ENCODE measurements at regions not wholly inside any gene's neighbourhood (a gene's known extent, or its start where the extent isn't known, plus 50 kb on each side); places are given as distances from the start of the nearest gene placed in this dataset.

- DNase-seq (ENCODE audit: extremely low read depth in 1 of 2, low read depth in 1 of 2) = no peak
These were observed 249.2 kb upstream of the GPRIN3 start for GRCh38 chr4:89556601-89557305.

DNA sequence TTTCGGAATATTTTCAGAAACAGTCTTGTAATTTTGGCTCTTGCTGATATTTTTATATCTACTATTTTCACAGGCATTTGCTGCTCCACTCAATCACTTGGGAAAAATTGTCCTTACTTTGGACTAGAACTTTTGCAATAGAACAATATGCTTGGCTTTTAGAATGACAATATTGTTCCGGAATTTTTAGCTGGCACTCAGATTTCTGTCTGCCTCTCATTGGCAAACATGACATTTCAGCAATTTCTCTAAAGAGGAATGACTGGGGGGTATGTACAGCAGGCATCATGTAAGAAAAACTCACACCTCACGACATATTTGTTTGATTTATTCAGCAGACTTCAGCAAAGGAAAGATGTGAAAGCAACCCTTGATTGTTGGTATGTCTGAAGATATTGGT is 243.6 kb upstream of the GPRIN3 start:
- no peak for DNase-seq (ENCODE audit: extremely low read depth in 1 of 2, low read depth in 1 of 2)

- DNase-seq (ENCODE audit: extremely low read depth in 1 of 2, low read depth in 1 of 2) = no peak
These were observed 242.3 kb upstream of the GPRIN3 start for GRCh38 chr4:89549907-89550306.

DNA sequence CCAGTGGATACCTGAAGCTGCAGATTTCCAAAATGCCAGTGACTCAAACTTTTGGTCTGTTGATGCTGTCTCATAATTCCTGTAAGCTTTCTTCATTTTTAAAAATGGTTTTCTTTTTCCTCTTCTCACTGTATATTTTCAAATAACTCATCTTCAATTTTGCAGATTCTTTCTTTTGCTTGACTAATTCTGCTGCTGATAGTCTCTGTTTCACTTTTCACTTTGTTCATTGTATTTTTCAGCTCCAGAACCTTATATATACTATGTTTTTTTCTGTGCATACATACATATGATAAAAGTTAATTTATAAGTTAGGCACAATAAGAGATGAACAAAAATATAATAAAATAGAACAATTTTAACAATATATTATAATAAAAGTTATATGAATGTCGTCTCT is 237.7 kb upstream of the GPRIN3 start:
- DNase-seq (ENCODE audit: extremely low read depth in 1 of 2, low read depth in 1 of 2) = no peak

- DNase-seq (ENCODE audit: extremely low read depth in 1 of 2, low read depth in 1 of 2) = no peak
These were observed 234.4 kb upstream of the GPRIN3 start for GRCh38 chr4:89541998-89542397.

- DNase-seq (ENCODE audit: extremely low read depth in 1 of 2, low read depth in 1 of 2) = no peak
These were observed 232.5 kb upstream of the GPRIN3 start for GRCh38 chr4:89539797-89540711.

- DNase-seq (ENCODE audit: extremely low read depth in 1 of 2, low read depth in 1 of 2) = no peak
These were observed 231.8 kb upstream of the GPRIN3 start for GRCh38 chr4:89539374-89539773.

GRCh38 chr4:89538886-89539285 is 231.3 kb upstream of the GPRIN3 start:
- DNase-seq (ENCODE audit: extremely low read depth in 1 of 2, low read depth in 1 of 2) = no peak

DNA sequence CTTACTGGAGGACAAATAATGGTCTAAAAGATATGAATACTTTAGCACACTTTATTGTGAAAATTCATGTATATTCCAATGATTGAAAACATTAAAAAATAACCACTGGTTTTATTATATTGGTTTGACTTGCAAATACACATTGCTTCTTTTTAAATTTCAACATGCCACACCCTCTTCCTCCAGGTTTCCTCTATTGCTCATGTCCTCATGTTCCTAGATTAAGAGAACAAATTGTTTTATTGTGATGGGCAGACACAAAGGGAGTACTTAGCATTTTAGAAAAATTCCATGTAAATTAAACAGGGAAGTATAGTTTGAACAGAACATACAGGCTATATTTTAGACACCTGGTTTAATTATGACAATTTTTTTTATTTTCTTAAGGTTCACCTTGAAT is 230.6 kb upstream of the GPRIN3 start:
- no peak for DNase-seq (ENCODE audit: extremely low read depth in 1 of 2, low read depth in 1 of 2)

DNA sequence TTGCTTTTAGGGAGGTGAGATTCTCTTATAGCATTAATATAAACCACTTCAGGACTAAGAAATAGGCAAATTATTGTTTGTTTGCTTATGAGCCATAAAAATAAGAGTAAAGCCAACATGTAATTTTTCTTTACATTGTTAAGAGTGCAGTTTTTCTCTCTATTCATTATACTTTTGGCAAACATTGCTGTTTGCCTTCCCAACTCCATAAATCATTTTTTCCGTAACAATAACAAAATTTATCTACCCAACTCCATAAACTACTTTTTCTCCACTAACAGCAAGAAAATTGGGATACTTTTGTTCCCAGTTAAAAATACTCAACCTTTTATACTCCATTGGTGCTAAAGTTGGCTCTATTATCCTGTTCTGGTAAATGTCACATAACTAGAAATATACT is 229.7 kb upstream of the GPRIN3 start:
- no peak for DNase-seq (ENCODE audit: extremely low read depth in 1 of 2, low read depth in 1 of 2)

GRCh38 chr4:89535251-89535650 is 227.7 kb upstream of the GPRIN3 start:
- DNase-seq (ENCODE audit: extremely low read depth in 1 of 2, low read depth in 1 of 2) = no peak

DNA sequence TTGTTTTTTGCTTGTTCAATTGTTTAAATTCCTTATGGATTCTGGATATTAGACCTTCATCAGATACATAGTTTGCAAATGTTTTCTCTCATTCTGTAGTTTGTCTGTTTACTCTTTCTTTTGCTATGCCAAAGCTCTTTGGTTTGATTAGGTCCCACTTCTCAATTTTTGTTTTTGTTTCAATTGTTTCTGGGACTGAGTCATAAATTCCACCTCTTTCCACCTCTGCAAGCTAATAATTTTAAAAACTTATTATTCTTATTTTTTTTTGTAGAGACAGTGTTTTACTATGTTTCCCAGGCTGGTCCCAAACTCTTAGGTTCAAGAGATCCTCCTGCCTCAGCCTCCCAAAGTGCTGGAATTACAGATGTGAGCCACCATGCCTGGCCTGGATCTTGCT is 226.8 kb upstream of the GPRIN3 start:
- no peak for DNase-seq (ENCODE audit: extremely low read depth in 1 of 2, low read depth in 1 of 2)

DNA sequence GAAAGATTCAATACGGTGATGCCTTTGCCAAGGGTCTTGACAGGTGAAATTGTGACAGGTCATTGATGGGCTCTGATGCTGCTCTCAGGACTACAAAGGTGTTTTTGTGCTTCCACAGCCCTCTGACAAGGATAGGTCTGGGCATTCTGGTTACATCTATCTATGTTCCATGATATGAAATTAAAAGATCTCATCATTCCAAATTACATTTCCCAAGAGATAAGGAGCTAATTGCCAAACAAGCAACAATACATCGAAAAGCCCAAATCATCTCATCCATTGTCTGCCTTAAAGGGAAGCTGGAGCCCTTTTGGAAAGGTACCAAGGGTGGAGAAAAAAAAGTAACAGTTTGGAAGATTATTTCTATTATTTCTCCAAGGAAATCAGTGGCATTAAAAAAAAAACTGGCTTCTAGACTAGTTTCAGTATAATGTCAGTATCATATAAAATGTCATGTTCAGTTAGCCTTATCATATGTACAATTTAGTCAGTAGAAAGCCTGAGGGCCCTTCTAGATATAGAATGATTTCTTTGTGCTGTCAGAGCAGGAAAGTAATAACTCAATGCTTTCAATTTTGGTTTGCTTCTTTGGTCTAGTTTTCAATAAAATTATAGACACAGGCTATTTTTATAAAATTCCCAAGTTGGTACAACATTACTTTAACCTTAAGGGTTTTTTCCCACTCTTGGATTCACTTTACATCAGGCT is 224.5 kb upstream of the GPRIN3 start:
- no peak for DNase-seq (ENCODE audit: extremely low read depth in 1 of 2, low read depth in 1 of 2)

DNA sequence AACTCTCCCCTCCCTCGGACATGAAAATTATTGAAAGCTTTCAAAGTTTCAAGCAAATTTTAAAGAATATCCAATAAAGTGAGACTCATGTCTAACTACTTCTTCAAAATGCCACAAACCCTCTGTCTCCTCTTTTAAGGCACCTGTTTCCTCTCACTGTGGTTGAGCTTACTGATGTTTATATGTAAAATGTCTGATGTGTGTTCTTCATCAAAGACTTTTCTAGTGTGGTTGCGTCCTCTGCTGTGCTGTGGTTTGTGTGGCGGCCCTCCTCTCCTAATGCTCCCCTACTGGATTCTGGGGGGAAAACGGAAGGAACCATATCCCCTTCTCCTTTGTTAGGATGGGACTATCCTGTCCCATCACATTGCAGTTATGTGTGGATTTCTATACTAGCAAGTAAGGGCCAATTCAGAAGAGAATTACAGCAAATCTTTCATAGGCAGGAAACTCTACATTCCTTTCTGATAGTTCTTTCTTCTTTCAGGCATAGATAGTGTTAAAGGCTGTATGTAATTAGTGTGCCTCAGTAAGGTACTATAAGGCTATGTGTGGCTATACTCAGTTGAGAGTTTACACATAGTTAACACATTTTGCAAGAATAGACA is 221.0 kb upstream of the GPRIN3 start:
- DNase-seq (ENCODE audit: extremely low read depth in 1 of 2, low read depth in 1 of 2) = no peak

DNA sequence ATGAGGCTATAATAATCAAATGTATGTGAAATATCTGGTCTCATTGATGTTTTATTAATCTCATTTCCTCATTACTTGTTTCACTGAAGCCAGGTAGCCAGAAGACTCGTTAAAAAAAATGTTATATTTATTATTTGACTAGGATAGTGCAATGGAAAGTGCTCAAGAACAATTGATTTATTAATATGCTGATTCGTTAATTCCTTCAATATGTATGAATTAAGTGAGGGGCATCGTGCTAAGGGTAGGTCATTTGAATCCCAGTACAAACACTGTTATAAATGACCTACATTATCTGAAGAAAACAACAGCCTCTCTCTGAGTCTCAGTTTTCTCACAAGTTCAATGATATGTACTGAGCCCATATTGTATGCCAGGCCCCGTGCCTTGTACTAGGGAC is 214.2 kb upstream of the GPRIN3 start:
- no peak for DNase-seq (ENCODE audit: extremely low read depth in 1 of 2, low read depth in 1 of 2)

DNA sequence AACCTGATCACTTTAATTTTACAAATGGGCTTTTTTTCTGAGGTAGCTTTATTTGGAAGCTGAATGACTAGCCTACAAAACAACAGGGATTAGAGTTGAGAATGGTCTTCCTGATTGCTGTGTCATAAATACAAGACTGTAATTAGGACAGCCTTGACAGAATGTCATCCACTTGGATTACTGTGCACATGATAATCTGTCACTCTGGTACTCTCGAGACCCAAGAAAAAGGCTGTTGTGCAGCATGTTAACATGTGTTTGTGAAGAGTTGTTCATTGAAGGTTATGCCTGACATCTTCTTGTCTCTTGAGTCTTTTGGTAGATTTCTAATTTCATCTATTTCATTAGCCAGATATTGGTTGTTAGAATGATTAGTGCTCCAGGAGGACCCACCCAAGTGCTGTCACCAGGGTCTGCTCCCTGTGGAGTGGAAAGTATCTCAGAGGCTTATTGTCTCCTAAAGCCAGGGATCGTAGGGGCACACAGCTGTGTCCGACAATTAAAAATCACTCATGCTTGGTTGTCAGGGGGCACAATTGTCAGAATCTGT is 212.2 kb upstream of the GPRIN3 start:
- no peak for DNase-seq (ENCODE audit: extremely low read depth in 1 of 2, low read depth in 1 of 2)

GRCh38 chr4:89518259-89518658 is 210.7 kb upstream of the GPRIN3 start:
- no peak for DNase-seq (ENCODE audit: extremely low read depth in 1 of 2, low read depth in 1 of 2)

GRCh38 chr4:89514811-89515210 is 207.2 kb upstream of the GPRIN3 start:
- DNase-seq (ENCODE audit: extremely low read depth in 1 of 2, low read depth in 1 of 2) = no peak

GRCh38 chr4:89511776-89512175 is 204.2 kb upstream of the GPRIN3 start:
- no peak for DNase-seq (ENCODE audit: extremely low read depth in 1 of 2, low read depth in 1 of 2)

DNA sequence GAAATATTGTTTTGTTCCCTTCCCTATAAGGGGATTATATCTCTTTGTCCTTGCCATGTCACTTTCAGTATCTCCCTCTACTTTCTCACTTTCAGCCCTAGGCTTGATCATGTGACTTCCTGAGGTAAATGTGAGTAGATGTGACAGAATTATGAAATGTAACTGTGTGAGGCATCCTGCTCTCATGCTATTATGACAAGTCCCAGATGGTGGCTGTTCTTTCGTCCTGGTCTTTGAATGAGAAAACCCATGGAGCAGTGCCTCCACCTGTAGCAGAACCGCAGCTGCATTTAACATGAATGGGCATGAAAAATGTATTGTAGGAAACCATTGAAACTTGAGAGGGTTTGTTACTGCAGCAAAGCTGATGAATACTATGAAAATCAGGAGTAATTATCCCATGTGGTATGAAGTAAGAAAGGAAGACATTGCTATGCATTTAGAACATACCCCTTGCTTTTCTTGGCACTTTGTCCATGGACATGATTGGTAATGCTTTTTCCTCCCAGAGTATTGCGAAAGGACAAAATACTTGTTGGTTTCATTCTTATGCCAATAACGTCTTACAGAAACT is 202.2 kb upstream of the GPRIN3 start:
- DNase-seq (ENCODE audit: extremely low read depth in 1 of 2, low read depth in 1 of 2) = no peak
